Right lobe of liver (tissue), 4 donors: ENCODE measurements at regions not wholly inside any gene's neighbourhood (a gene's known extent, or its start where the extent isn't known, plus 50 kb on each side); places are given as distances from the start of the nearest gene placed in this dataset.

Experiments used
- POLR2A ChIP-seq: fragments of 450-650 bp; IDR thresholded peaks from one replicate; pipeline ENCODE4 v1.6.1; 2017; ENCODE audit warnings: antibody characterized with exemption, mild to moderate bottlenecking
- TF ChIP-seq, protein P1 (sequence below), 4 donors: fragments of 200-600 bp in 3 of 4; fragments of 450-650 bp in 1 of 4; IDR thresholded peaks; one replicate each; pipeline versions ENCODE4 v1.5.1 to v1.8.0; 2016 to 2022; ENCODE audit warnings: antibody characterized with exemption in 4 of 4, mild to moderate bottlenecking in 2 of 4
- donor health status: DM: no; HTN: no; CAD: no.
- donor health status: DM: no; HTN: no; CAD: no.
- donor health status: DM: no; HTN: yes; CAD: no.

DNA sequence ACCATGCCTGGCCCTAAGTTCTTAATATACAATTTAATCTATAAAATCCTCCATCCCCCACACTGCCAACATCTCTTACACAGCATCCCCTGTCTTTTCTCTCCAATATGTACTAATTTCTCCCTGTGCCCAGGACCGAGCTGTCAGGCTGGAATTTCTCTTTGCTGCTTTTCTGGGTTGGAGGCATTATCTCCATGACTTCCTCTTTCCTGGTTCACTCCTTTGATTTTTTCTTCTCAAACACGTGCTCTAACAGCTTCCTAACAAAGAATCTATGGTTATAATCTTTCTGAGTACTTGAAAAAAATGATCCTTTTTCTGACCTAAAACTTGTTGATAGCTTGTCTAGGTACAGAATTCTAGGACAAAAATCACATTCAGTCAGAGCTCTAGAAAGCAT, 112.8 kb downstream of the C1D start:
- TF ChIP-seq, protein P1, sequence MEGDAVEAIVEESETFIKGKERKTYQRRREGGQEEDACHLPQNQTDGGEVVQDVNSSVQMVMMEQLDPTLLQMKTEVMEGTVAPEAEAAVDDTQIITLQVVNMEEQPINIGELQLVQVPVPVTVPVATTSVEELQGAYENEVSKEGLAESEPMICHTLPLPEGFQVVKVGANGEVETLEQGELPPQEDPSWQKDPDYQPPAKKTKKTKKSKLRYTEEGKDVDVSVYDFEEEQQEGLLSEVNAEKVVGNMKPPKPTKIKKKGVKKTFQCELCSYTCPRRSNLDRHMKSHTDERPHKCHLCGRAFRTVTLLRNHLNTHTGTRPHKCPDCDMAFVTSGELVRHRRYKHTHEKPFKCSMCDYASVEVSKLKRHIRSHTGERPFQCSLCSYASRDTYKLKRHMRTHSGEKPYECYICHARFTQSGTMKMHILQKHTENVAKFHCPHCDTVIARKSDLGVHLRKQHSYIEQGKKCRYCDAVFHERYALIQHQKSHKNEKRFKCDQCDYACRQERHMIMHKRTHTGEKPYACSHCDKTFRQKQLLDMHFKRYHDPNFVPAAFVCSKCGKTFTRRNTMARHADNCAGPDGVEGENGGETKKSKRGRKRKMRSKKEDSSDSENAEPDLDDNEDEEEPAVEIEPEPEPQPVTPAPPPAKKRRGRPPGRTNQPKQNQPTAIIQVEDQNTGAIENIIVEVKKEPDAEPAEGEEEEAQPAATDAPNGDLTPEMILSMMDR (IDR thresholded peaks at IDR 0.05), result no peak
- TF ChIP-seq POLR2A, result no peak
